IMR-90 (cell line): ENCODE measurements at regions not wholly inside any gene's neighbourhood (a gene's known extent, or its start where the extent isn't known, plus 50 kb on each side); places are given as distances from the start of the nearest gene placed in this dataset.

Experiments
- ATAC-seq: fragments of 200-7000 bp; cut with Tn5 transposase; 2 replicates; pipeline ENCODE4 v1.9.1; 2020; ENCODE audit warnings: low read depth, mild to moderate bottlenecking, moderate library complexity
- BruUV-seq: library from RNA; stranded (reverse); fragments of 400-500 nt; replicated peaks from 2 replicates; lab custom pipeline; 2021; lab: Mats Ljungman, UMichigan
- CTCF ChIA-PET: fragments of 300-600 bp; formaldehyde crosslinking; extraction: SDS; loops from one replicate; lab custom pipeline; 2021; ENCODE audit warnings: antibody characterized with exemption; lab: Yijun Ruan, JAX
- POLR2A ChIA-PET: fragments of 300-600 bp; sonication (Branson Sonifier 250); formaldehyde crosslinking; loops from one replicate; lab custom pipeline; 2022; ENCODE audit warnings: antibody characterized with exemption; ENCODE audit not compliant: unreplicated experiment; lab: Charles Lee
- DNase-seq: peaks from one replicate; pipeline ENCODE4 v3.0.0; 2013
- H2AFZ ChIP-seq: replicated peaks from 2 replicates; pipeline ENCODE3; 2013; ENCODE audit warnings: low read length, mild to moderate bottlenecking; ENCODE audit not compliant: poor library complexity
- H2AK5ac ChIP-seq: 2 replicates; pipeline ENCODE4 v1.6.1; 2013; ENCODE audit warnings: low read depth, low read length, inconsistent platforms
- H2AK9ac ChIP-seq: replicated peaks from 2 replicates; pipeline ENCODE3; 2013; ENCODE audit warnings: mild to moderate bottlenecking, low read depth, low read length, moderate library complexity; ENCODE audit not compliant: poor library complexity
- H2BK120ac ChIP-seq: 2 replicates; pipeline ENCODE4 v1.6.1; 2013; ENCODE audit warnings: low read depth, low read length, inconsistent platforms
- H2BK15ac ChIP-seq: 3 replicates; pipeline ENCODE4 v1.6.1; 2013; ENCODE audit warnings: low read depth, low read length, inconsistent platforms
- H2BK20ac ChIP-seq: 2 replicates; pipeline ENCODE4 v1.6.1; 2013; ENCODE audit warnings: low read depth, mild to moderate bottlenecking, inconsistent platforms, low read length, moderate library complexity
- H2BK5ac ChIP-seq: 2 replicates; pipeline ENCODE4 v1.6.1; 2013; ENCODE audit warnings: mild to moderate bottlenecking, low read depth, low read length, inconsistent platforms; ENCODE audit not compliant: poor library complexity, severe bottlenecking
- H3K14ac ChIP-seq: replicated peaks from 2 replicates; pipeline ENCODE4 v1.6.1; 2013; ENCODE audit warnings: low read depth, low read length, inconsistent platforms
- H3K18ac ChIP-seq: 2 replicates; pipeline ENCODE4 v1.6.1; 2013; ENCODE audit warnings: low read depth, low read length, control low read depth
- H3K23ac ChIP-seq: 2 replicates; pipeline ENCODE4 v1.6.1; 2013; ENCODE audit warnings: low read depth, low read length, inconsistent platforms
- H3K27ac ChIP-seq: 2 replicates; pipeline ENCODE4 v1.5.1; 2013; ENCODE audit warnings: mild to moderate bottlenecking, control low read depth, low read length; ENCODE audit not compliant: insufficient read depth
- H3K27me3 ChIP-seq: 2 replicates; pipeline ENCODE4 v1.6.1; 2013; ENCODE audit warnings: low read length; ENCODE audit not compliant: control insufficient read depth, insufficient read depth
- H3K36me3 ChIP-seq: 2 replicates; pipeline ENCODE4 v1.6.1; 2013; ENCODE audit warnings: low read length, mixed read lengths; ENCODE audit not compliant: control insufficient read depth, insufficient read depth
- H3K4ac ChIP-seq: 2 replicates; pipeline ENCODE4 v1.6.1; 2013; ENCODE audit warnings: low read depth, low read length, inconsistent platforms
- H3K4me1 ChIP-seq: 2 replicates; pipeline ENCODE4 v1.6.1; 2013; ENCODE audit warnings: low read length, mixed read lengths; ENCODE audit not compliant: control insufficient read depth, insufficient read depth
- H3K4me2 ChIP-seq: 2 replicates; pipeline ENCODE4 v1.6.1; 2013; ENCODE audit warnings: low read depth, mild to moderate bottlenecking, control low read depth, low read length, moderate library complexity
- H3K4me3 ChIP-seq: 2 replicates; pipeline ENCODE4 v1.5.1; 2013; ENCODE audit warnings: low read depth, mild to moderate bottlenecking, control low read depth, low read length, moderate library complexity; ENCODE audit not compliant: insufficient read depth
- H3K56ac ChIP-seq: 2 replicates; pipeline ENCODE4 v1.6.1; 2013; ENCODE audit warnings: low read length, inconsistent platforms; ENCODE audit not compliant: insufficient read depth; ENCODE audit errors: extremely low read depth
- H3K79me1 ChIP-seq, 2 experiments: 2 replicates each; pipeline ENCODE4 v1.6.1; 2013; ENCODE audit warnings: low read length in 2 of 2, inconsistent platforms in 1 of 2, low read depth in 1 of 2
- H3K9ac ChIP-seq: 2 replicates; pipeline ENCODE4 v1.6.1; 2013; ENCODE audit warnings: low read depth, low read length, control low read depth
- H3K9me1 ChIP-seq: 2 replicates; pipeline ENCODE4 v1.6.1; 2013; ENCODE audit warnings: low read length, inconsistent platforms; ENCODE audit not compliant: insufficient read depth
- H3K9me3 ChIP-seq: 2 replicates; pipeline ENCODE4 v1.6.1; 2013; ENCODE audit warnings: low read length; ENCODE audit not compliant: control insufficient read depth, insufficient read depth
- H4K20me1 ChIP-seq: 2 replicates; pipeline ENCODE4 v1.6.1; 2013; ENCODE audit warnings: low read length, inconsistent platforms; ENCODE audit not compliant: insufficient read depth
- H4K5ac ChIP-seq: 2 replicates; pipeline ENCODE4 v1.6.1; 2013; ENCODE audit warnings: mild to moderate bottlenecking, low read depth, low read length, control low read depth
- H4K8ac ChIP-seq, 2 experiments: 2 replicates each; pipeline ENCODE4 v1.6.1; 2013; ENCODE audit warnings: low read depth in 2 of 2, low read length in 2 of 2, control low read depth in 1 of 2, inconsistent platforms in 1 of 2
- H4K91ac ChIP-seq: 2 replicates; pipeline ENCODE4 v1.6.1; 2013; ENCODE audit warnings: low read depth, low read length, inconsistent platforms; ENCODE audit not compliant: insufficient read depth
- BHLHE40 ChIP-seq: fragments of 150-350 bp; IDR thresholded peaks from 2 replicates; pipeline ENCODE4 v1.6.1; 2016; ENCODE audit warnings: mild to moderate bottlenecking, low read depth, low read length
- CEBPB ChIP-seq: IDR thresholded peaks from 2 replicates; pipeline ENCODE4 v1.6.1; 2012; ENCODE audit warnings: low read depth, low read length, improper control_type of control experiment
- CHD1 ChIP-seq: IDR thresholded peaks from 2 replicates; pipeline ENCODE4 v1.6.1; 2012; ENCODE audit warnings: low read depth, low read length, improper control_type of control experiment
- FOS ChIP-seq: fragments of 150-350 bp; IDR thresholded peaks from 2 replicates; pipeline ENCODE4 v1.6.1; 2016; ENCODE audit warnings: low read depth, low read length
- MAFK ChIP-seq: IDR thresholded peaks from 2 replicates; pipeline ENCODE4 v1.6.1; 2012; ENCODE audit warnings: low read depth, low read length, improper control_type of control experiment
- MAZ ChIP-seq: IDR thresholded peaks from 2 replicates; pipeline ENCODE4 v1.6.1; 2012; ENCODE audit warnings: low read depth, mild to moderate bottlenecking, low read length, improper control_type of control experiment, moderate library complexity, borderline replicate concordance
- MXI1 ChIP-seq: IDR thresholded peaks from 2 replicates; pipeline ENCODE4 v1.6.1; 2012; ENCODE audit warnings: low read depth, mild to moderate bottlenecking, low read length, moderate library complexity, borderline replicate concordance
- NFE2L2 ChIP-seq: fragments of 150-350 bp; IDR thresholded peaks from 2 replicates; pipeline ENCODE4 v1.6.1; 2016; ENCODE audit warnings: low read depth, mild to moderate bottlenecking, low read length
- POLR2A ChIP-seq: IDR thresholded peaks from 2 replicates; pipeline ENCODE4 v1.6.1; 2012; ENCODE audit warnings: mild to moderate bottlenecking, low read depth, low read length
- RAD21 ChIP-seq: IDR thresholded peaks from 2 replicates; pipeline ENCODE4 v1.6.1; 2012; ENCODE audit warnings: low read length, improper control_type of control experiment
- RCOR1 ChIP-seq: IDR thresholded peaks from 2 replicates; pipeline ENCODE4 v1.6.1; 2012; ENCODE audit warnings: mild to moderate bottlenecking, low read length, improper control_type of control experiment; ENCODE audit not compliant: insufficient replicate concordance
- RFX5 ChIP-seq: IDR thresholded peaks from 2 replicates; pipeline ENCODE4 v1.8.0; 2012; ENCODE audit warnings: low read depth, mild to moderate bottlenecking, low read length, moderate library complexity
- SMC3 ChIP-seq: fragments of 150-350 bp; IDR thresholded peaks from 2 replicates; pipeline ENCODE4 v1.6.1; 2016; ENCODE audit warnings: low read depth, mild to moderate bottlenecking, antibody characterized with exemption, low read length, moderate library complexity
- USF2 ChIP-seq: fragments of 150-350 bp; IDR thresholded peaks from 2 replicates; pipeline ENCODE4 v1.6.1; 2017; ENCODE audit warnings: mild to moderate bottlenecking, antibody characterized with exemption, low read length, low read depth
- WGBS, 2 experiments: methylation state at CpG; one replicate each; pipeline versions ENCODE4 v1.1.5 to v1.1.7; 2013; ENCODE audit warnings: missing lambda C conversion rate in 2 of 2; ENCODE audit not compliant: insufficient read length in 1 of 2; ENCODE audit errors: extremely low coverage in 2 of 2; 5-methylcytosine and 5-hydroxymethylcytosine counted together
- dilution Hi-C: fragments of 300-500 bp; cut with HindIII; formaldehyde crosslinking; loops from one replicate; pipeline ENCODE4 v1.14.3; 2018; ENCODE audit warnings: low sequenced_read_pairs; ENCODE audit not compliant: unreplicated experiment
- in situ Hi-C: fragments of 300-500 bp; cut with MboI; formaldehyde crosslinking; loops from 3 replicates; pipeline ENCODE4 v1.14.3; 2019; ENCODE audit warnings: low sequenced_read_pairs, inconsistent platforms, mixed read lengths
- intact Hi-C: fragments of 100-400 bp; cut with micrococcal nuclease; formaldehyde crosslinking; loops from 2 replicates; pipeline ENCODE4 v1.10.0; 2022
- TF ChIP-seq, protein P1 (sequence below): fragments of 150-350 bp; IDR thresholded peaks from 2 replicates; pipeline ENCODE4 v1.6.1; 2016; ENCODE audit warnings: low read depth, mild to moderate bottlenecking, low read length, moderate library complexity, borderline replicate concordance
- TF ChIP-seq, protein P2 (sequence below): conservative IDR thresholded peaks from 2 replicates; pipeline ENCODE4 v1.5.1; 2012; ENCODE audit warnings: mild to moderate bottlenecking, low read depth, low read length, improper control_type of control experiment

DNA sequence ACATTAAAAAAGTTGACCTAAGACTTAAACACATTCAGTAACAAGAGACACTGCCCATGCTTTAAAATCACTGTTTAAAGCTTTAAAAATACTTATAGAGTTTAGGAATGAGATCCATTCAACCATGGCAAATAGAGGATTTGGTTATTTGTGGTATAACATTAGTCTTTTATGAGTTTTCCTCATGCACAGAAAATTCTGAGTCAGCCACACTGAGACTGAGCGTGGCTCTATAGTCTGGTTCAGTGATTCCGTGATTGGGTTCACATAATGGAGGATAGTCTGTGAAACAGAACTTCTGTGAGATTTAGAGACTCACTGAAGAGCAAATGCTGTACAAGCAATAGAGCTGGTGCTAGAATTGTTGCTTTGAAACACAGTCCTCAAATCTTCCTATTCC, 1502.4 kb upstream of the PIK3C3 start:
- H2BK120ac ChIP-seq: no peak overlapping the region
- no peak overlapping the region for H3K14ac ChIP-seq
- H4K8ac ChIP-seq: no peak overlapping the region
- H2AK9ac ChIP-seq: no peak overlapping the region
- no peak overlapping the region for H2AFZ ChIP-seq
- WGBS, 2 experiments: no CpG with 5 or more reads among the region's 2 CpGs
- no peak overlapping the region for H3K4me2 ChIP-seq
- DNase-seq: no peak
- no peaks in the 10 kb centered on the region for H3K36me3 ChIP-seq
- ChIA-PET POLR2A (no interaction called here), CTCF (no interaction called here)
- H4K91ac ChIP-seq: no peak overlapping the region
- no peaks in the 10 kb centered on the region for H3K79me1 ChIP-seq
- peaks cover under 1% of the 10 kb centered on the region; the same call in 1 of the 2 replicates for H3K4me1 ChIP-seq
- H3K9me3 ChIP-seq: no peaks in the 10 kb centered on the region
- ATAC-seq: no peak
- H3K23ac ChIP-seq: no peak overlapping the region
- no peaks in the 10 kb centered on the region for H3K9me1 ChIP-seq
- H2AK5ac ChIP-seq: no peak overlapping the region
- no peak overlapping the region for H3K4me3 ChIP-seq
- no peaks in the 10 kb centered on the region for H4K20me1 ChIP-seq
- H2BK20ac ChIP-seq: no peak overlapping the region
- H3K56ac ChIP-seq: no peak overlapping the region
- no peak overlapping the region for H4K5ac ChIP-seq
- TF ChIP-seq, protein P1, sequence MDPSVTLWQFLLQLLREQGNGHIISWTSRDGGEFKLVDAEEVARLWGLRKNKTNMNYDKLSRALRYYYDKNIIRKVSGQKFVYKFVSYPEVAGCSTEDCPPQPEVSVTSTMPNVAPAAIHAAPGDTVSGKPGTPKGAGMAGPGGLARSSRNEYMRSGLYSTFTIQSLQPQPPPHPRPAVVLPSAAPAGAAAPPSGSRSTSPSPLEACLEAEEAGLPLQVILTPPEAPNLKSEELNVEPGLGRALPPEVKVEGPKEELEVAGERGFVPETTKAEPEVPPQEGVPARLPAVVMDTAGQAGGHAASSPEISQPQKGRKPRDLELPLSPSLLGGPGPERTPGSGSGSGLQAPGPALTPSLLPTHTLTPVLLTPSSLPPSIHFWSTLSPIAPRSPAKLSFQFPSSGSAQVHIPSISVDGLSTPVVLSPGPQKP: no peak
- no peak for TF ChIP-seq RAD21
- no peak for TF ChIP-seq BHLHE40
- no peak for TF ChIP-seq RFX5
- no peak for TF ChIP-seq MAZ
- no peak for TF ChIP-seq SMC3
- TF ChIP-seq FOS: no peak
- no peak for TF ChIP-seq USF2
- no peak for TF ChIP-seq MXI1
- TF ChIP-seq CEBPB: no peak
- no peak for TF ChIP-seq MAFK
- TF ChIP-seq POLR2A: no peak
- TF ChIP-seq NFE2L2: no peak
- no peak for TF ChIP-seq CHD1
- no peak for TF ChIP-seq RCOR1
- TF ChIP-seq, protein P2, sequence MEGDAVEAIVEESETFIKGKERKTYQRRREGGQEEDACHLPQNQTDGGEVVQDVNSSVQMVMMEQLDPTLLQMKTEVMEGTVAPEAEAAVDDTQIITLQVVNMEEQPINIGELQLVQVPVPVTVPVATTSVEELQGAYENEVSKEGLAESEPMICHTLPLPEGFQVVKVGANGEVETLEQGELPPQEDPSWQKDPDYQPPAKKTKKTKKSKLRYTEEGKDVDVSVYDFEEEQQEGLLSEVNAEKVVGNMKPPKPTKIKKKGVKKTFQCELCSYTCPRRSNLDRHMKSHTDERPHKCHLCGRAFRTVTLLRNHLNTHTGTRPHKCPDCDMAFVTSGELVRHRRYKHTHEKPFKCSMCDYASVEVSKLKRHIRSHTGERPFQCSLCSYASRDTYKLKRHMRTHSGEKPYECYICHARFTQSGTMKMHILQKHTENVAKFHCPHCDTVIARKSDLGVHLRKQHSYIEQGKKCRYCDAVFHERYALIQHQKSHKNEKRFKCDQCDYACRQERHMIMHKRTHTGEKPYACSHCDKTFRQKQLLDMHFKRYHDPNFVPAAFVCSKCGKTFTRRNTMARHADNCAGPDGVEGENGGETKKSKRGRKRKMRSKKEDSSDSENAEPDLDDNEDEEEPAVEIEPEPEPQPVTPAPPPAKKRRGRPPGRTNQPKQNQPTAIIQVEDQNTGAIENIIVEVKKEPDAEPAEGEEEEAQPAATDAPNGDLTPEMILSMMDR: no peak
- H3K18ac ChIP-seq: no peak overlapping the region
- H2BK5ac ChIP-seq: no peak overlapping the region
- BruUV-seq: no TSS peak
- no peak overlapping the region for H3K27ac ChIP-seq
- no peak overlapping the region for H3K4ac ChIP-seq
- dilution Hi-C loops: no loop called here
- no peaks in the 10 kb centered on the region for H3K27me3 ChIP-seq
- in situ Hi-C loops: no loop called here
- intact Hi-C loops: no loop called here
- no peak overlapping the region for H2BK15ac ChIP-seq
- H3K9ac ChIP-seq: no peak overlapping the region
